ENCODE measurements at regions not wholly inside any gene's neighbourhood (a gene's known extent, or its start where the extent isn't known, plus 50 kb on each side); places are given as distances from the start of the nearest gene placed in this dataset.

- TF ChIP-seq CTCF (IDR thresholded peaks at IDR 0.05; ENCODE audit: poor library complexity) (no peak), EZH2 (IDR thresholded peaks at IDR 0.05; ENCODE audit: borderline replicate concordance) (no peak), EZH2phosphoT487 (IDR thresholded peaks at IDR 0.05; ENCODE audit: low read depth, severe bottlenecking, unreplicated experiment) (no peak)
These were observed 267.8 kb downstream of the INSIG2 start for GRCh38 chr2:118356051-118356450.

All from hepatocyte (in vitro differentiated cells).